ENCODE measurements at regions not wholly inside any gene's neighbourhood (a gene's known extent, or its start where the extent isn't known, plus 50 kb on each side); places are given as distances from the start of the nearest gene placed in this dataset.

DNA sequence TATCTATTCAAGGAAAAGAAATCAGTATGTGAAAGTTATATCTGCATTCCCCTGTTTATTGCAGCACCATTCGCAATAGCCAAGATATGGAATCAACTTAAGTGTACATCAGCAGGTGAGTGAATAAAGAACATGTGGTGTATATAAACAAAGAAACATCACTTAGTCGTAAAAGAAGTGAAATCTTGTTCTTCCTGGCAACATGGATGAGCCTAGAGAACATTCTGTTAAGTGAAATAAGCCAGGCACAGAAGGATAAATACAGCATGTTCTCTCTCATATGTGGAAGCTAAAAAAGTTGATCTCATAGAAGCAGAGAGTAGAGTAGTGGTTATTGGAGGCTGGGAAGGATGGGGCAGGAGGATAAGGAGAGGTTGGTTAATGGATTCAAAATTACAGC, 287.9 kb upstream of the FERMT1 start:
- TF ChIP-seq SIX5 (IDR thresholded peaks at IDR 0.05; ENCODE audit: low read depth, low read length) (no peak), CHD2 (IDR thresholded peaks at IDR 0.05; ENCODE audit: low read length) (no peak)
- TF ChIP-seq, protein P1, sequence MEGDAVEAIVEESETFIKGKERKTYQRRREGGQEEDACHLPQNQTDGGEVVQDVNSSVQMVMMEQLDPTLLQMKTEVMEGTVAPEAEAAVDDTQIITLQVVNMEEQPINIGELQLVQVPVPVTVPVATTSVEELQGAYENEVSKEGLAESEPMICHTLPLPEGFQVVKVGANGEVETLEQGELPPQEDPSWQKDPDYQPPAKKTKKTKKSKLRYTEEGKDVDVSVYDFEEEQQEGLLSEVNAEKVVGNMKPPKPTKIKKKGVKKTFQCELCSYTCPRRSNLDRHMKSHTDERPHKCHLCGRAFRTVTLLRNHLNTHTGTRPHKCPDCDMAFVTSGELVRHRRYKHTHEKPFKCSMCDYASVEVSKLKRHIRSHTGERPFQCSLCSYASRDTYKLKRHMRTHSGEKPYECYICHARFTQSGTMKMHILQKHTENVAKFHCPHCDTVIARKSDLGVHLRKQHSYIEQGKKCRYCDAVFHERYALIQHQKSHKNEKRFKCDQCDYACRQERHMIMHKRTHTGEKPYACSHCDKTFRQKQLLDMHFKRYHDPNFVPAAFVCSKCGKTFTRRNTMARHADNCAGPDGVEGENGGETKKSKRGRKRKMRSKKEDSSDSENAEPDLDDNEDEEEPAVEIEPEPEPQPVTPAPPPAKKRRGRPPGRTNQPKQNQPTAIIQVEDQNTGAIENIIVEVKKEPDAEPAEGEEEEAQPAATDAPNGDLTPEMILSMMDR (IDR thresholded peaks at IDR 0.05; ENCODE audit: control extremely low read depth in 1 of 3, insufficient read depth in 1 of 3, low read depth in 1 of 3, low read length in 3 of 3), result no peak
